Right ventricle myocardium superior (tissue), 1 donor: ENCODE measurements at regions not wholly inside any gene's neighbourhood (a gene's known extent, or its start where the extent isn't known, plus 50 kb on each side); places are given as distances from the start of the nearest gene placed in this dataset.

Experiments used
- ATAC-seq: fragments of 200-7000 bp; cut with Tn5 transposase; one replicate; pipeline ENCODE4 v1.9.1; 2020; ENCODE audit warnings: mild to moderate bottlenecking; ENCODE audit not compliant: poor library complexity
- DNase-seq: peaks from one replicate; pipeline ENCODE4 v3.0.0-alpha.2; 2020
- intact Hi-C: fragments of 100-400 bp; cut with DNase I; formaldehyde crosslinking; loops from one replicate; pipeline ENCODE4 v1.11.2; 2022
- donor health status: DM: no; HTN: yes; CAD: no; lungs with severe emphysema.

DNA sequence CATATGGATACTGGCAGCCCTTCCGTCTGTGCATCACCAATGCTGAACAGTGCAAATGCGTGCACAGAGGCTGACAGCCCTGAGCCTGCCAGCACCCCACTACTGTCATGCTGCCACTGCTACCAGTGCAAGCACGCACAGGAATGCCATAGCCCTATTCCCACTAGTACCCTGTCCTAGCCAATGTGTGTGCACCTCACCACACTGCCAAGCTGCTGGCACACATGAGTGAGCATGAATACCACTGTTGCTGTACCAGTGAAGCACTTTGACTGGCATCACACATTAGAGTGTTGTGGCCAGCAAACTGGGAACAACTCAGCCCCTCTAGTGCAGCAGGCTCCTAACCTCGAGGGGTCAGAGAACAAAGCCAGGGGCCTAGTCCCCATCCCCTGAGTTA lies 102.9 kb upstream of the PCDH10 start:
- intact Hi-C loops, result no loop called here
- ATAC-seq, result no peak
- no peak for DNase-seq

DNA sequence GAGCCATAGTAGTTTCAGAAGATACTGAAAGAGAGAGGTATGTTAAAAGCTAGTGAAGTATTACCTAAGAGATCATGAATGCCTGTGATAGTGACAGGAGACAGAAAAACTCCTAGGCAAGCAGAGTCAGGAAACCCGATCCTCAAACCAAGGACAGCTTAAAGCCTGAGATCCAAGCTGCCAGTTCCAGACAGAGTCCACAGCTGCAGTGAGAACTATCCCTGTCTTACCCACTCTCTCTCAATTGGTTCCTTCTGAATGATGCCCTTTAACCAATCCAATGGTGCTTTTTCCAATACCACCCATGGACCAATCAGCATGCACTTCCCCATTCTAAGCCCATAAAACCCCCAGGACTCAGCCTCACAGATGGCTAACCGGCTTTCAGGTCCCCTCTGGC lies 90.4 kb upstream of the PCDH10 start:
- ATAC-seq (no peak), DNase-seq (no peak)
- intact Hi-C loops, result no loop called here

DNA sequence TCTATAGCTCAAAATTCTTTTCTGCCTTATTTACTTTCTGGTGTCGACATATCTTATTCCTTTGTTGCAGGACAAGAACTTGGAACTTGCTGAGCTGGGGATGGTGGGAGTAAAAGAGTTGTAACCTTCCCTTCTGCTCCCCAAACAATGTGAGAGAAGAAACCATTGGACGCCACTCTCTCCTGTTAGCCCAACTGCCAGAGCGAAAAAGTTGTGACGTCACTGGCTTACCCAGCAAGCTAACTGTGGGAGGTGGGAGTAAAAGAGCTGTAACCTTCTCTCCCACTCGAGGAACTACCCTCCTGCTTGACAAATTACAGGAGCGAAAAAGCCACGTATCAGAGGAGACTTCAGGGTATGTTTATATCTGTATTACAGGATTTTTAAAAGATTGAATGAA lies 90.0 kb upstream of the PCDH10 start:
- ATAC-seq, result no peak
- no peak for DNase-seq
- intact Hi-C loops, result no loop called here

DNA sequence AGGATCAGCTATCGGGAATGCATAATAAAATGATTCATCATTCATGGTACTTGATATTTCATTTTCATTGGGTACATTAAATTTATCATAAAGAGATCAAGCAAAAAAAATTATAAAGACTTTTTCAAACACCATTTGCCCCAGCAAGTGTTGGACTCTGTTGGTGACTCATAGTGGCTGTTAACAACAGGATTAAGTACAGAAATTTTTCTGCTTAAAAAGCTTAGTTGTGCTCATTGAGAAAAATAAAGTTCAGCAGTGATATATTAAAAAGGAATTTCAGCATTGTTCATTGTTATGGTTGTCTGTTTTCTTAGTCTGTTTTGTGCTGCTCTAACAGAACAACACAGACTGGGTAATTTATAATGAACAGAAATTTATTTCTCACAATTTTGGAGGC lies 86.2 kb upstream of the PCDH10 start:
- ATAC-seq, result no peak
- intact Hi-C loops, result no loop called here
- no peak for DNase-seq

DNA sequence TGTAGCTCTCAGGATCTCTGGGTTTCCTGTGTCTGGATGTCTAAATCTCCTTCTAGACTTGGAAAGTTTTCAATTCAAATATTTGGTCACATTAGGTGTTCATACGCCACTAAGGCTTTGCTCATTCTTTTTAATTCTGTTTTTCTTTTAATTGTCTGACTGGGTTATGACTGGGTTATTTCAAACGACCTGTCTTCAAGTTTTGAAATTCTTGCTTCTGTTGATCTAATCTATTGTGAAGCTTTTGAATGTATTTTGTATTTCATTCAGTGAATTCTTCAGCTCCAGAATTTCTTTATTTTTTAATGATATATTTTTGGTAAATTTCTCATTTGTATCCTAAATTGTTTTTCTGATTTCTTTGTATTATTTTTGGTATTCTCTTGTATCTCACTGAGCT lies 81.0 kb upstream of the PCDH10 start:
- ATAC-seq (no peak), DNase-seq (no peak)
- intact Hi-C loops, result no loop called here

DNA sequence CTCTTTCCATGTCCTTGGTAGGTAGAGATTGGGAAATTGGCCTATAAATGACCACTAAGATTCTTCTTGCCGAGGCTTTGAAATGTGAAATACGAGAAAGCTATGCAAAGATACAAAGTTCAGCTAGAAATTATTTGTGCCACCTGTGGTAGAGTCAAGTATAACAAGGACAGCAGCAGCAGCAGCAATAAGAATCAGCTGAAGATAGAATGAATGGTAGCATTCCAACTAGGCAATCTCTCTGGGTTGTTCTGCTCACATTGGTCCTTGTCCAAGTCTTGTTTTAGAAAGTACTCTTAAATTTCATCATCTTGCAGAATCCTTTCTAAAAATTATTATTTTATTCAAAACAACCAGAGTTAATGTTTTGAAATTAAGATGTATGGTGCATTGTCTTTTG lies 67.8 kb upstream of the PCDH10 start:
- DNase-seq, result no peak
- ATAC-seq, result no peak
- intact Hi-C loops, result no loop called here

DNA sequence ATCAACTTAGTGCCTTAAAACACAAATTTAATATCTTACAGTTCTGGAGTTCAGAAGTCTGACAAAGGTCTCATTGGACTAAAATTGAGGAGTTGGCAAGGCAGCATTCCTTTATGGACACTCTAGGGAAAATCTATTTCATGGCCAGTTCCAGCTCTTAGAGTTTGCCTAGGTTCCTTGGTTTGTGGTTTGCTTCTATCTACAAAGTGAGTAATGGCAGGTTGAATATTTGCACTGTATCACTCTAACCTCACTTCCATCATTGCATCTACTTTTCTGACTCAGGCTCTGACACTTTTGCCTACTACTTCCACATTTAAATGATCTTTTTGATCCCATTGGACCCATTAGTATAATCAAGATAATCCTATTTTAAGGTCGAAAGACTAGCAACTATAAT lies 64.7 kb upstream of the PCDH10 start:
- DNase-seq (no peak), ATAC-seq (no peak)
- intact Hi-C loops, result no loop called here

DNA sequence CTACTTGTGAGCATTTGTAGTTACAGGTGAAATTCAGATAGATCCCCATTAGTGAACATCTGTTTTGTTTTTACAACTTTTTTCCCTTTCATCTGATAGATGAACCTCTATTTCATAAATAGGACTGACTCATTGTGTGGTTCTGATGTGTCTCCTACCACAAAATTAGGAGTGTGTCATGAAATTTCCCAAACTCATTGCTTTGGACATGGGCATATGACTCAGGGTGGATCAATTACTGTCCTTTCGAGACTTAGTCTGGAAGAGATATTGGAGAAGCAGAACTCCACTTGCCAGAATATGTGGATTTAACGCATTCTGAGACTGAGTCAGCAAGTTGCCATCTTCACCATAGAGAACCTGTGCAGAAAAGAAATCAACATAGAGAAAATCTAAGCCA lies 53.5 kb upstream of the PCDH10 start:
- DNase-seq (no peak), ATAC-seq (no peak)
- intact Hi-C loops, result no loop called here

DNA sequence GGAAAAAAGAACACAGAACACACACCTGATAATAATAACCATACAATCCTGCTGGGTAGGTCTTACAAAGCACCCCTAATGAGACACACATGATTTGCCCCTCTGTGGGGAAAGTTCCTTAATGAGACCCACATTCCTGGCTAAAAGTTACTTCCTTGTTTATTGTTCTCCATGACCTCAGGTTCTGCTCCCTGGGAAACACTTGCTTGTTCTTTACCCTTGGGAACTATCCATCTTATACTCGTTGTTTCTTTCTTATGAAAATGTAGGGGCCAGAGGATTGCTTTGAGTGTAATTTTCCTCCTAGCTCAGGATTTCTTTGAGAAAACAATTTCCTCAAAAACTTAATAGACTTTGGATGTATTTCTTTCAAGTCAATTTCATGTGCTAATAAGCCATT lies 52.1 kb upstream of the PCDH10 start:
- DNase-seq (no peak), ATAC-seq (no peak)
- intact Hi-C loops, result no loop called here
